ENCODE measurements at regions not wholly inside any gene's neighbourhood (a gene's known extent, or its start where the extent isn't known, plus 50 kb on each side); places are given as distances from the start of the nearest gene placed in this dataset.
"Not testable (repeated sequence)": the region's sequence is repeated elsewhere in the genome, so short reads cannot be mapped to it uniquely, and the experiment has no call there.

DNA sequence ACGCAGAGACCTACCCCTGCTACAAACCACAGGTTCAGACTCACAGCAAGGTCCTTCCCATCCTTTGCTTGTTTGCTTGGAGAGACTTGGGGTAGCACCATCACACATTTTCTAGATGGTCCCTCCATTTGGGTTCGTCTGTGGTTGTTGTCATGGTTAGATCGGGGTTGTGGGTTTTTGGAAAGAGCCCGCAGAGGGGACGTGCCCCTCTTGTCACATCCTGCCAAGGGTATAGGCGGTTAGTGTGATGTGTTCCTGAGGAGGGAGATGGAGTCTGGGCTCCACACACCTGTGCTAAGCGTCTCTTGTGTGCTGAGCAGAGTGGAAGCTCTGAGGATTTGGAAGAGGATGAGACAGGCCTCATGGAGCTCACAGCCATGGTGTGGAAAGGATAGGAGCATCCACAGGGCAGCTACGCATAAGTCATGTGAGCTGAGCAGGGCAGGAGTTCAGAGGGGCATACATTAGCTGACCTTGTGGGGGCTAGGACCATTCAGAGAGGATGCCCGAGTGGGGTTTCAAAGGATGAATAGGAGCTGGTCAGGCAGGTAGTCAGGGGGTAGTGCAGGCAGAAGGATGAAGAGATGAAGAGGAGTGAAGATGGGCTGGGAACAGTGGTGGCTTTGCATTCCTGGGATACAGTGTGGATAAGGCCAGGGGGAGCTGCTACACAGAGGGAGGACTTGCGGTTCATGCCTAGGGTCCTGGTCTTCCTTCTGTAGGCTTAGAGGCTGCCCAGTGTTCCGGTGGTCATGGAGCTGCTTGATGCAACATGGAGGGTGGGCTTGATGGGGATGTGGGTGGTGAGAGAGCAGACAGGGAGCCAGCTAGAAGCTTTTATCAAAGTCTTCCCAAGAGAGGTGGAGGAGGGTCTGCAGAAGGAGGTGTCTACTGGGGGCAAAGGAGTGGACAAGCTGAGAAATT lies 62.9 kb downstream of the ACKR3 start:
- DNase-seq = no peak

DNA sequence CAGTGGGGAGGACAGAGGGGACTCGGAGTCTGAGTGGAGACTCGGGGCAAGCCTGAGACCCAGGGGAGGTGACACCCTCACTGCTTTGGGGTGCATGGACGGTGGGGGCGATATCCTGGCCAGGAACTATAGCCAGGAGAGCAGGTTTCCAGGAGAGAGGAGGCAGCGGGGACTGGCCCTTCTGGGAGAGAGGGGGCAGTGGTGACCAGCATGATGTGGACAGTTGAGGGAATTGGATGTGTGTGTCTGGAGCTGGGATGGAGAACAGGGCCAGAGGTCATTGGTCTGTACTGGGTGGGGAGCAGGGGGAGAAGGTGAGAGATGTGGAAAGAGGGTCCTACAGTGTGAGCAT lies 63.6 kb downstream of the ACKR3 start:
- DNase-seq = no peak

DNA sequence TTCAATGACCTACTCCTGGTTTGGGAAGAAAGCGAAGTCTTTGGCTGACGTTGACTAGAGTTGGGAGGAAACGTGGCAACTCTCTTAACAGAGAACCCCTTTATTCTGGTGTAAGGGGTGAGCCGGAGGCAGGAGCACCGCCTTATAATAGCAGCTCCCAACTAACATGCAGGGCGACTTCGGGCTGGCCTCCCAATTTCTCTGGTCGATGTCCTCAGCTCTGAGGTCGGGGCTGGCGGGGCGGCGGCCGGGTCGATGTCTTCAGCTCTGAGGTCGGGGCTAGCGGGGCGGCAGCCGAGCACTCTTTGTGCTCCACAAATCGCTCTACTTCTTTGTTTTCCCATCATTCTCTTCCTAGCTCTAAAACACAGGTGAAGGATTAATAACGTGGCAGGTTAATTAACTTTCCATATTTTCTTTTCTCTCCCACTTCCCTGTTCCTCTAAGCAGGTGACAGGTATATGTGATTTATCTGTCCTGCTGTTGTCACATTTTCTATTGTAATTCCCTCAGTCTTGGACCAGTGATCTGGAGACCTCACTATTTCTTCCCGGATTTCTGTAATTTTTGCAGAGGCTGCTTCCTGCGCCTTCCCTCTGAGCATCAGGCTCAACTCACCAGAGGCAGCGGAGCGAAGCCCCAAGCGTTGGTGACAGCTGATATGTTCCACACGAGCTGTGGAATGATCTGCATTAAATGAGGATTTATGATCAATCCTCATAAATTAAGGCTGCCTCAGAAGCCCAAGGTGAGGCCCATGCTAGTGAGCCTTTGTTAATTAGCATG lies 64.3 kb downstream of the ACKR3 start:
- DNase-seq = no peak

DNA sequence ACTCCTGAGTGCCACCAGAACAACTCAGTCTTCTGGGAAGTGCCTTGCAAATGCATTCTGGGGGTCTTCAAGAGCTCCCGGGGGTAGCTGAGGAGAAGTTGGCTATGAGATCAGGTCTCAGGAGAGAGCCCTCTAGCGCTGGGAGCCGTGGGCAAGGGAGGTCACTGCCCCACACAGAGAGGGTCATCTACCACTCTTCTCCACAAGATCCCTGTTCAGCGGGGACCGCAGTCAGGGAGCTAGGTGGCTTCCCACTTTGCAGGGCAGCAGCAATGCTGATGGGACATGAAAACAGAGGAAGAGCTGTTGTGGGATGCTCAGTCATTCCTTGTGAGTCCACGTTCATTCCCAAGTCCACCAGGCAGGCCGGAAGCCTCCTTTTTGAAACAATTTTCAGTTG lies 66.6 kb downstream of the ACKR3 start:
- DNase-seq = no peak

DNA sequence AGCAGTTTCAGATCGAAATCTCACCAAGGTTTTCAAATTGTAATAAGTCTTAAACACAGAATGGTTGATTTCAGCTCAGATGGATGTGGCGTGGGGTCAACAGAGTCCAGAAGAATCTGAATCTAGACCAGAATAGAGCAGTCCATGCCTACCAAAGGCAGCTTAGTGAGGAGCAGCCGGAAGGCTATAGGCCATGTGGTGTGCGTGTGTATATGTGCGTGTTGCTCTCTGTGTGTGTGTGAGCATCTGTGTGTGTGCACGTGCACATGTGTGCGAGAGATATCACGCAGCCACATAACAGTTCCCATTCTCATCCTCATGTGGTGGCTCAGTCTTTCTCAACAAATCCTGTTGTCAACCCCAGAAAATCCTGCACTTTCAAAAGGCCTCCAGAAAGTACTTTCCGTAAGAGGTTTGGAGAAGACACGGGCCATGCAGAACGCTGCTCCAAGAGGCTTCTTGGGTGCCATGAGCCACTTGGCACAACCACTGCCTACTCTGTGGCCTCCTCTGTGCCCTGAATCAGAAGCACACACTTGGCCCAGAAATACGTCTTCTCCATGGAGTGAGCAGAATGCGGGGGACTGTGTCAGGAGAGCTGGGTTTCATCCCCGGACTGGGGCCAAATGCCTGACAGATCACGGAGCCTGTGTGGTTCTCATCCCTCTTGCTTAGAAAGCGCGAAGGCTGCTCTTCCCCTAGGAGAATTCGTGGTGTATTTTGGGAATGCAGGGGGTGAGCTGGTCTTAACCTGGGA lies 67.3 kb downstream of the ACKR3 start:
- DNase-seq = no peak

DNA sequence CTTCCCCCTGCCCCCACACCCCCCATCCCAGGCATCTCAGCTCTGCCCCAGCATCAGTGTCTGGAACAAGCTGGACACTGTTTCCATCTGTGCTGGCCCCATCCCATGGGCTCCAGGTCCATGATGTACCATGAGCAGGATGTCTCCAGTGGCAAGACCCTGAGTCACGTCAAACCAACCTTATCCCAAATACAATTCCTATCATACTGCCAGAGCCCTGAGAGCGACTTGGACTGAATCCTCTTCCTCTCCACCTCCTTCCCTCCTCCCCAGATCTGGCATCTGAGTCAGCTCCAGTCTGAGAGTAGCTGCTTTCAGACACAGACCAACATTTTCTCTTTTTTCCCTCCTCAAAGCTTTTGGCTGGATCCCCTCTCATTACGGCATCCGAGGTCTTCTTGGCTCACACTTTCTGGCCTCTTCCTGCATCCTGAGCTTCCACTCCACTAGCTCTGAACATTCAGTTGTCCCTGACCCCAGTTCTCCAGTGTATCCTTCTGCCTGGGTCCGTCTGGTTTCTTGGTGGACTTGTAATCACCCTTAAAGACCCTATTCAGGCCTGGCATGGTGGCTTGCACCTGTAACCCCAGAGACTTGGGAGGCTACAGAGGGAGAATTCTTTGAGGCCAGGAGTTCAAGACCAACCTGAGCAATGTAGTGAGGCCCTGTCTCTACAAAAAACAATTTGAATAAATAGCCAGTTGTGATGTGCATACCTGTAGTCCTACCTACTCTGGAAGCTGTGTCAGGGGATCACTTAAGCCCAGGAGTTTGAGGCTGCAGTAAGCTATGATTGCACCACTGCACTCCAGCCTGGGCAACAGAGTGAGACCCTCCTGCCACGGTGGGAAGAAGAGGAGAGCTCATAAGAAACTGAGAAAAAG lies 68.3 kb downstream of the ACKR3 start:
- DNase-seq = no peak

DNA sequence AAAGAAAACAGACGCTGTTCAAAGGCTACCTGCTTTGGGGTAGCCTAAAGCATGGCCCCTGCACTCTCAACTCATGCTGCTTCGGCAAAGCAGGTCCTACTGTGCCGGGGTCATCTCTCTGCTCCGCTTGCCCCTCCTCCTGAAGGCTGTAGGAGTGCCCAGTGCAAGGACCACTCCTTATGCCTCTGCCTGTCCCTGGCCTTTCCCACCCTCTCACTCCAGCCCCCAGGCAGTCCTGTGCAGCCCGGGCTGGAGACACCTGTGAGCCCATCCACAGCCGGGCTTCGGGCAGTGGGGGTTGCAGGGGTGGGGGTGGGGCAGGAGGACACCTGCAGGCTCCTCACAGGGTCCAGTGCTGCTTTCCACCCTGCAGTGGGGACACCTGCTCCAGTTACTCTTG lies 69.1 kb downstream of the ACKR3 start:
- no peak for DNase-seq

DNA sequence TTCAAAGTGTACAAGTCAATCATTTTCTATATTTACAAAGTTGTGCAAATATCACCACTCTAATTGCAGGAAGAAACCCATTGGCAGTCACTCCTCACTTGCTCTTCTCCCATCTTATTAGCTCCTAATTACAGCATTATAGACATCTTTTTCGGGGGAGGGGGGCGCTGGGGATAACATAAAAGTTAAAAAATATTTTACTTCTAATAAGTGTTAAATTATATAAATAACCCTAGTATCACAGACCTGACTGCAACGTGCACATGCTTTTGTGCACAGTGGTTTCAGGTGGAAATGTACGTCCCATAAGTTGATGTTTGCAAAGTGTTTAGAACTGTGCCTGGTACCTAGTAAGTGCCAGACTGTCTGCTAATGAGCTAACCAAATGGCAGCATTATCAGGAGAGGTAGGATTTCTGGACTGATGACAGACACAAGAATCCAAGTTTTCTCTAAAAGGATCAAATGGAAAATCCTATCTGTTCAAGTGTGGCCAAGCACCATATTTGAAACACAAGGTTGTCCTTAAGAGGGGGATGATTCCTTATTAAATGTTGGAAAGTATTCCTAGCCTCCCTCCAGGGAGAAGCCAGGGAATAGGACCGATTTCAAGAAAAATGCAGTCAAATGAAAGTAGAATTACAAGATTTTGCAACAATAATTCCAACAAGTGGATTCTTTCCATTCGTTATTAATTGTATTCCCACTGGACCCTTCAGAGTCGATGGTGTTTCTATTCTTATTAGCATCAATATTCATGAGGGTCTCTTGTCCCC lies 70.0 kb downstream of the ACKR3 start:
- DNase-seq = peak; percentile 39

DNA sequence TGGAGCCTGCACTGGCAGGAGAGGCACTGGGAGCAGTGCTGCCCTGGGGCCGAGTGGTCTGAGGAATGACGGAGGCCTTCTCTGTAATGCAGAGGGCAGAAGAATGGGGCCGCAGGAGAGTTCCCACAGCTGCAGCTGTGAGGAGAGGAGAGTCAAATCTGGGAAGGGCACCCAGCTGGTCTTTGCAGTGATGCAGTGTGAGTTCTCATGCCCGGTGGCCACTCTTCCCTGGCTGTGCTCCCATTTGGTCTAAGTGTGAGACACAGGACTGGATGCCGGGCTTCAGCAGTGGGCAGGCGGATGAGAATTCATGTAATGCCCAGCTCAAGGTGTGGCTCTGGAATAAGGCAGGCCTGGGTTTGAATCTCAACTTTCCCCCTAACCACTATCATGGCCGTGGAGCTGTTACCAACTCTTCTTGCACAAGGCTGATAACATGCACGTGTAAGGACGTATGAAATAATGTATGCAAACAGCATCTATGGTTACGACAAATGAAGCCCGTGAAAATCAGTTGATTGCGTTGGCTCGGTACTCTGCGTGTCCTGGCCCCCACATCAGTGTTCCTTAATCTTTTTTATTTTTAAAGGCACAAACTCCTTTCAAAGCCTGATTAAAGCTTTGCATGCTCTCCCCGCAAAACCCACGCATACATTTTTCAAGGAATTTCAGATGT lies 71.6 kb downstream of the ACKR3 start:
- no peak for DNase-seq

DNA sequence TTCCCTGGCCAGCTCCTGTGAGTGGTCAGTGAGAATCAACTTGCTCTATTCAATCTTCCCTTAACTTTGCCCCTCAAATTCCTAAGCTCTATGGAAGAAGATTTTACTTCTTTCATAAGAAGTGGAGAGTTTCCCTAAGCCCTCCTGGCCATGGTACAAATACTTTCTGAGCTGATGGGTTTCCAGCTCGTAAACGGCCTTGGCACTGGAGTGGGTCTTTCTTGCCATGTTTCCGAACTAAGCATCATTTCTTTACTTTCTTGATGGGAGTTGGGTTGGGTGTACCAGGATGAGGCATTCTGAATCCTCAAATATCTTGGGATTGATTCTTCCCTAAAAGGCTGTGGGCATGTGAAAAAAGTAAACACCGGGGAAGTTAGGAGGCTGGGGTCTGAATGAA lies 72.5 kb downstream of the ACKR3 start:
- DNase-seq = peak; percentile 70

DNA sequence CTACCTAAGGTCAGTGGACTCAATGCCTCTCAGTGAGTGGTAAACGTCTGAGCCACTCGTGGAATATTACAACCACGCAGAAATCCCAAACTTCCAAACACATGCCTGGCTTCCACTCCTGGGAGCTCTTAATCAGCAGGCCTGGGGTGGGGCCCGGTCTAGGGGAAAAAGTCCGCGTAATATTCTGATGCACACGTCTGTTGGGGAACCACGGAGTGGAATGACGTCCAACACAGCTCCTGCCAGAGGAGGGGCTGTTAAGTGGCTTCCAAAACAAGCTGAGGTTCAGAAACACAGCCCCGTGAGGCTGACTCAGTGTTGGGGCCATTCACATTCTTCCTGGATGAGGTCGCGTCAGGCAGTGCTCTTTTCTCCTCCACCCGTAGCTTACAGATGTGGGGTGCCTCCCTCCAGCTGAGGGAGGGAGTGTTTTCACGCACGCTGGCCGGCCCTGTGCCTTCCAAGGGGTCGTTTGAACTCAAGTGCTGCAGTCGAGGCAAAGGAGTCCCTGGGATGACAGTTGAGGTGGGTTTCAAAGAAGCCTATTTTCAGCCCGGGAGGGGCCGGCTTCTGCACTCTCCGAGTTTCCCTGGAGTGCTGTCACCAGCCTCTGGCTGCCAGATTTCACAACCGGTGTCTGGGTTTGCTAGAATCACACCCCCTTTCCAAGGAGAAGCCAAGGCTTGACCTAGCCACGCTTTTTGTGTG lies 73.1 kb downstream of the ACKR3 start:
- peak; percentile 97 for DNase-seq

DNA sequence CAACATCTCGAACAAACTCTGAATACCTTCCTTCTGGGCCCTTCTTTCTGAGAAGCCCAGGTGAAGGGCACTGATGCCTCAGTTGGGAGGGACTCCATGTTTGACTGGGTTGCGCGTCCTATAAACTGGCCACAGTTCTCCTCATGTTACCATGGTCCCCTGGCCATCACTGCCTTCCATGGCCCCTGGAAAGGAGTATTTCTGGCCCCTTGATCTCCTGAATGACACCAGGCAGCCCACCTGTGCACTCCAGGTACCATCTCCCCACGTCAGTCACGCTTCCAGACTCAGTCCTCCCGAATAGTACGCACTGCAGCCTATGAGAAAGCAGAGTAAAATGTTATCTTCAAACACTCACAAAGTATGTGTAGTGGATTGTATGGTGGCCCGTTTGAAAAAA lies 73.9 kb downstream of the ACKR3 start:
- DNase-seq = no peak

DNA sequence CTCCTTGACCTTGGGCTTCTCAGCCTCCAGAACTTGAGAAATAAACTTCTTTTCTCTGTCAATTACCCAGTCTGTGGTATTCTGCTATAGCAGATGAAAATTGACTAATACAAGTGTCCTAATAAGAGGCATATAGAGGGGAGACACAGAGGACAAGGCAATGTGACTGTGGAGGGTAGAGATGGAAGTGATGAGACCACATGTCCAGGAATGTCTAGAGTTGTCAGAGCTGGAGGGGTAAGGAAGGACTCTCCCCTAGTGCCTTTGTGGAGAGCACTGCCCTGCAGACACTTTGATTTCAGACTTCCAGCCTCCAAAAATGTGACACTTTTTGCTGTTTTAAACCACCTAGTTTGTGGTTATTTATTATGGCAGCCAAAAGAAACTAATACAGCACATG lies 74.4 kb downstream of the ACKR3 start:
- DNase-seq = no peak

DNA sequence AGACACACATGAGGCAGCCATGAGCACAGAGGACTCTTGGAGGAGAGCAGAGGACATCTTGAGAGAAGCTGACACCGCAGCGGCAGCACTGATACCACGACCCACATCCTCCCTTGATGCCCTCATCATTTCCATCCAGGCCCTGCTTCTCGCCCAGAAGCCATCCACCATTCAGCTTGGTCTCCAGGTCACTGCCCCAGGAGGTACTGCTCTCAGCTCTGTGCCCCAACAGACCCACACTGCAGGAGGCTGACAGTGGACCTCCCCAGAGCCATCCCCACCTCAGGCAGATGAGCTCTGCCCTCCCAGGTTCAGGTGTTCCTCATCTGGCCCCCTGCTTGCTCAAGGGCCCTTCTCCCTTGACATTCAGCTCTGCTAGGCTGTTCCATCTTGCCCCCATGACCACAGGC lies 74.9 kb downstream of the ACKR3 start:
- no peak for DNase-seq

DNA sequence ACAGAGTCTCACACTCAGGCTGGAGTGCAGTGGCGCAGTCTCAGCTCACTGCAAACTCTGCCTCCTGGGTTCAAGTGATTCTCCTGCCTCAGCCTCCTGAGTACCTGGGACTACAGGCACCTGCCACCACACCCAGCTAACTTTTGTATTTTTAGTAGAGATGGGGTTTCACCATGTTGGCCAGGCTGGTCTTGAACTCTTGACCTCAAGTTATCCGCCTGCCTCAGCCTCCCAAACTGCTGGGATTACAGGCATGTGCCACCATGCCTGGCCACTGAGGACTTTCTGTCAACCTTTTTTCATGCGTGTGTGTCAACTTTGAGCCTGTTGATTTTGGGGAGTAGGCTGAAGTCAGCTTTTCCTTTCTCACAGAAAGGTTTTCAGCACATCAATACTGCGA lies 75.5 kb downstream of the ACKR3 start:
- DNase-seq = not testable (repeated sequence)

DNA sequence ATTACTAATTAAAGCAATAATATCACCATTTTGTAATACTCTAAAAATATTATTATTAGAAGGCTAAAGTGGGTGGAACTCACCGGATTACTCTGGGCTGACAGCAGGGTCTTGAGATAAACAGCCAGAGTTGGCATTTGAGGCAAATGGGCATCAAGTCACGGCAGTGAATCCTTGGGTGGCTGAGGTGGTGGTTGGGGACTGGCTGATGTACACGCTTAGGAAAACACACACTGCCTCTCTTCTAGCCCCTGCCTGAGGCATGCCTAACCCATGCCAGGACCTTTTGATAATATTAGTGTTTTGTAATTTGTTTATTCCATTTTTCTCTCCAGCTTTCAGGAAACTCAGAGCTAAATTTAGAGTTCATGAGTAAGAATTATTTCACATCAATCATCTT lies 76.8 kb downstream of the ACKR3 start:
- DNase-seq = no peak

DNA sequence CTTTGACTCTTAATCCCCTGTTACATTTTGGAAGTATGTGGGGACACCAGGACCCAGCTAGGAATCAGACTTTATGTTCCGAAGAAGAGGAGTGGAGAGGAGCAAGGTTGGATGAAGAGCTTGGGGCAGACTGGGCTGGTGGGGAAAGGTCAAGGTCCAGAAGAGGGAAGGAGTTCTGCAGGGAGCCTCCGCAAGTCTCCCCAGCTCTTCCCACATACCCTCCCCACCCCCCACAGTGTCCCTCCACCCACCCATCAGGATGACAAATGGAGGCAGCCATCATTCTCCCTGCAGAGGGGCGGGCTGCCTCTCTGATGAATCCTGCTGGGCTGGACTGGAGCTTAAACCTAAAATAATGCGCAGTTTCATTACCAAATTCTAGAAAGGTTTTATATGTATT lies 77.2 kb downstream of the ACKR3 start:
- no peak for DNase-seq

DNA sequence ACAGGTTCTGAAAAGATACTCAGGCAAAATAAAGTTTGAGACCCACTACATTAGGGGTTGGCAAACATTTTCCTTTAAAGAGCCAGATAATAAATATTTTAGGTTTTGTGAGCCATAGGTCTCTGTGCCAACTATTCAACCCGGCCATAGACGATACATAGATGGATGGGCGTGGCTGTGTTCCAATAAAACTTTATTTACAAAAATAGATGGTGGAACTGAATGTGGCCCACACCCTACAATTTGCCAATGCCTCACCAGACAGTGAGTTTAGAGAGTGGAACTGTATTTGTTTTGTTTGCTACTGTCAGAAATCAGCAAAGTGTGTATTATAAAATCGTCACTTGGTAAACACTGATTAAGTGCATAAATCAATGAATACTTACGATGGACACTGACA lies 78.0 kb downstream of the ACKR3 start:
- DNase-seq = no peak

DNA sequence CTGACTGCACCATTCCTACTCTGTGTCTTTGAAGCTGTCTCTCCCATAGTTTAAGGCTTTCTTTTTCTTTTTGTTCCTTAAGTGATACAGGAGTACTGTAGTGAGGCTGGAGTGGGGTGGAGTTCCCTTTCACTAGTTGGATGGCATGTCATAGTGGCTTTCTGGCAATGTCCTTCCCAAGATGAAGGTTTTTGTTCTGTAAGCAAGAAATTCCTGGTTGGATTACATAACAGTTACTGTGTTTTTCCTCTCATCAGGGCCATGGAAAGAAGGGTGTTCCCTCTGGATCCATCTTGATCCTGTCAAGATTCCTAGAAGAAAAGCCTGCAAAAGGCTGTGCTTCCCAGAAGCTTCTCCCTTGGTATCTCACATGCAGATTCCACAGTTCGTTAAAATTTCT lies 84.2 kb downstream of the ACKR3 start:
- peak; percentile 55 for DNase-seq

DNA sequence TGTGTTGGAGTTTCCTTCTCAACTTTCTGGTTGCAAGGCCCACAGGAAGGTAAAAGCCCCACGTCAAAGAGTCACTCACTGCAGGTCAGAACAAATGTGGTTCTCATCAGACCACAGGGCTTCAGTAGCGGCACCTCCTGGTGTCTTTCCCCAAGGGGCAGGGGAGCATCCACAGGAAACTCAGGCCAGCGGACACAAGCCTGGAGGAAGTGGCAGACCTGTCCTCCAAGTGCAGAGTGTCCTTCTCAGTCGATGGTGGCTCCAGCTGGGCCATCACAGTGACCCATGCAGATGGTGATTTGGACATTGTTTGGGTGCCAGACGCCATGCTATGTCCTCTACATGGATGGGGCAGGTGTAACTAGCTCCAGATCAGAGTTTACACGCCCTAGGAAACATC lies 84.9 kb downstream of the ACKR3 start:
- DNase-seq = no peak
